ENCODE measurements at regions not wholly inside any gene's neighbourhood (a gene's known extent, or its start where the extent isn't known, plus 50 kb on each side); places are given as distances from the start of the nearest gene placed in this dataset.

- DNase-seq = no peak
Measured at GRCh38 chr10:36073796-36074345, 431.8 kb upstream of the FZD8 start.

DNA sequence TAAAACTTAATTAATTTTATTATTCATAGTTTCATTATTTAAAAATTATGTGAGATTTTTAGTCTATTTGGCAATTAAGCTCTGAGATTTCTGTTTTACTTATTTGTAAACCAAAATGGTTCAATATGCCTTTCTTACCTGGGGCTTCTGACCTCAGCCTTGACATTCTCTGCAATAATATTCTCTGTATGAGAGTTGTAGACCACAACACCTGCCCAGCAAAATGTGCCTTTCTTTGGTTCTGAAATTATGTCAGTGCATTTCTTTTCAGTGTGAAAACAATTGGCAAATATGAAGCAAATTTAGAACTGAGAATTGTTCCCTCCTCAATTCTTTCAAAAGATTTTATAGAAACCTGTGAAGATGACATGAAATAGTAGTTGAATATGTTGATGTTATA, 426.4 kb upstream of the FZD8 start:
- DNase-seq = no peak

- DNase-seq = no peak
Measured at GRCh38 chr10:36067748-36068147, 425.7 kb upstream of the FZD8 start.

GRCh38 chr10:36066850-36067249, 424.8 kb upstream of the FZD8 start:
- no peak for DNase-seq

- DNase-seq = no peak
Measured at GRCh38 chr10:36066102-36066501, 424.0 kb upstream of the FZD8 start.

DNA sequence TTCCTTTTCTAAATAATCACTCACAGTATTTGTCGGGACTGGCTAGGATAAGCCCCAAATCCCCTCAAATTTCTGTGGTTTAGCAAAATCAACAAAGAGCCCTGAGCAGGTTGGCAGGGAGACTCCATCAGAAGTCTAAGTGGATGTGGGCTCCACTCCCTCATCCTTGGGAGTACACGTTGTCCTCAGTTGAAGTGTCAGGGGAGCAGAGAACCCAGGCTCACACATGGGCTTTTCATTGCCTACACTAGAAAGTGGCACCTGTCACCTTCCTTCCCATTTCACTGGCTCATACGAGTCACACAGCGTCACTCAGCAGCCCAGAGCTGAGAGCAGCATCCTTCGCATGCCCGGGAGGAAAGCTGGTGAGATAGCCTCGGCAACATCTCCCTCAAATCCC, 421.3 kb upstream of the FZD8 start:
- no peak for DNase-seq

GRCh38 chr10:36057731-36058130, 415.6 kb upstream of the FZD8 start:
- DNase-seq = no peak

DNA sequence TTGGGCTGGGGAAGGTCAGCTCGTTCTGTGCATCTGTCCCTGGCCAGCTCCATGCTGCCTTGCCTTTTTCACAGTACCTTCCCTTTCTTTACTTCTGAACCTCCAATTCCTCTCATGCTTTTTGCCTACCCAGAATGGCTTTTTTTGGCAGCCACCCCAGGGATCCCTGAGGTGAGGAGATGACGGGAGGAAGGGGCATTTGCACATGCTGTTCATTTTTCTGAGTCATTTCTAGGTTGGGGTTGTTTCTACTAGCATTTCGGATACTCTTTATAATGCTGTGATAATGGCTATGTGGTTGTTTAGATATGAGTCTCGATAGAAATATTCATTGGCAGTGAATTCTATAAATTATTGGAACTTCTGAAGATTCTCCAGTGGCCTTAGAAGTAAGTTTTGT, 415.1 kb upstream of the FZD8 start:
- DNase-seq = no peak

DNA sequence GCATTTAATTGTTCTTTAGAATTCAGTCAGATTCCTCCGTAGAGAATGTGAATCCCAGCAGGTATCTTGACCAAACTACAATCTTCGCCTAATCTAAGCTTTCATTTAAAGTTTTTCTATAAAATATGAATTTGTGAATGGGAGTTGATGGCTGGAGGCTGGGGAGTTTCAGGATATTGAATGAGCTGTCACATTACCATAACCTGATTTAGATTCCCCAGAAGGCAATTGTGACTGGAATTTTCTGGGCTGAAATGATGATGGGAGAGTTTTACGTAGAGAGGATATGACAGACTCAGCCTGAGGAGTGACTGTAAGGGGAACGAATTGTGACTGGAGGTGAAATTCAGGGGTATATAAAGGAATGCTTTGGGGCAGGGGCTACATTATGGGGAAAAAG, 411.7 kb upstream of the FZD8 start:
- no peak for DNase-seq

- no peak for DNase-seq
Measured at GRCh38 chr10:36053271-36053670, 411.2 kb upstream of the FZD8 start.

DNA sequence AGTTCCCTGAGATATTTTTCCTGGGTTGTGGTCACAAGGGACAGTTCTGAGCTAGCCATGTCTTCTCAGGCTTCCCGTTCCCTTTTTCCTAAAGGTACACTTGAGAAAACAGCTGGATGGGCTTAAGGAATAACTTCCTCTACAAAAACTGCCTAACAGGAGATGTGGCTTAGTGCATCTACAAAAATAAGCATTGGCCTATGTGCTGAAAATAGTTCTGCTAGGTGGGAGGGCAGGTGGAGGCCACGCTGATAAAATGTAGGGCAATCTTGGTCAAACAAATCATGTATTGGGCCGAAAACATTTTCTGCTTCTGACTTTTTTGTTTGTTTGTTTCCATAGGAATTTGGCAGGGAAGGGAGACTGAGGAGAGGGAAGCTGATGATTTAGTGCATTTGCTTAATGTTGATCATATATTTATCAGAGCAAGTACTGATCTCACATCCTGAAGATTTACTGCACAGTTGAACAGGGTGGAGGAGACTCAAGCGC, 409.4 kb upstream of the FZD8 start:
- DNase-seq = no peak

DNA sequence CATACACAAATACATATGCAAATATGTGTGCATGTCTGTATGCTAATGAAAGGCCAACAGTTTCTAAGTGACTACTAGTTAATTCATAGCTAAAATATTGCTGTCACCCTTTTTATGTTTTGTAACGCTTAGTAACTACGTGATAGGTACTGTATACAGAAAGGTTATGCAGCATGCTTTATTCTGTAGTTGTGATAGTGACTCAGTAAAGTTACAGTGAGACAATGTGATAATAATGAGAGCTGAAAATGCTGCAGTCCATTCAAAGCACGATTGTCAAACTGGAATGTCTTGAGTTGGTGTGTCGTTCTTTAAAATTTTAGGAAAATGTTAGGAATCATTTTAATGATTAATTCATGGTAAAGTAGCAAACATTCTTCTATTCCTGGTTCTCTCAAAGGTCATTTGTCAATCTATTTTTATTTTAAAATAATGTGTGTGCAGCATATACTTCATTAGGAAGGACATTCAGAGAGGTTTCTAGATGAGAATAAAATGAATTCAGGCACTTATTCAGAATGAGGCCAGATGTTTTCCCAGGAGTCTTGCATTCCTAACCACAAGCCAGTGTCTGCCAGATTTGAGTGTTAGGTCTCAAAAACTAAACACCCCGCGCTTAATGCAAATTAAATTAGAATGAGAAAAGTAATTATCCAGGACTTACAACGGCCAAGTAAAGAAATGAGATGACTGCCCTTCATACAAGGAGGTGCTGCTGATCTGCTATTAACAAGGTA, 408.8 kb upstream of the FZD8 start:
- DNase-seq = no peak

DNA sequence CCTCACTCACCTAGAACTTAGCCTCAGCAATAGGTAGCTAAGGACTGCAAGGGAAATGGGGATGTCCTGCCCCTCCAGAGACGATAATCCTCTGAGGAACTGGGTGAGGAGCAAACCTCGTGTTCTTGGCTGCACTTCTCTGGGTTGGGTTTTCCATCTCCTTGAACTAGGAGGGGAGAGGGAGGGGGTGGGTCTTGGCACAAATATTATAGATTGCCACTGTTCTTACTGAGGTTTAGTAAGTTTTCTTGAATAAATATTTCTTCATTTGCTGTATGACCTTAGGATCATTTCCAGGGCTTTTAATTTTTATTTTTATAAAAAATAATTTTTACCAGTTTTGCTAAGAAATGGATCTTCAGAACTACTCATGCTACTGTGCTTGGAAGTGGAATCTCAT, 406.7 kb upstream of the FZD8 start:
- no peak for DNase-seq

GRCh38 chr10:36048236-36048635, 406.1 kb upstream of the FZD8 start:
- no peak for DNase-seq

- DNase-seq = no peak
Measured at GRCh38 chr10:36042135-36042534, 400.0 kb upstream of the FZD8 start.

DNA sequence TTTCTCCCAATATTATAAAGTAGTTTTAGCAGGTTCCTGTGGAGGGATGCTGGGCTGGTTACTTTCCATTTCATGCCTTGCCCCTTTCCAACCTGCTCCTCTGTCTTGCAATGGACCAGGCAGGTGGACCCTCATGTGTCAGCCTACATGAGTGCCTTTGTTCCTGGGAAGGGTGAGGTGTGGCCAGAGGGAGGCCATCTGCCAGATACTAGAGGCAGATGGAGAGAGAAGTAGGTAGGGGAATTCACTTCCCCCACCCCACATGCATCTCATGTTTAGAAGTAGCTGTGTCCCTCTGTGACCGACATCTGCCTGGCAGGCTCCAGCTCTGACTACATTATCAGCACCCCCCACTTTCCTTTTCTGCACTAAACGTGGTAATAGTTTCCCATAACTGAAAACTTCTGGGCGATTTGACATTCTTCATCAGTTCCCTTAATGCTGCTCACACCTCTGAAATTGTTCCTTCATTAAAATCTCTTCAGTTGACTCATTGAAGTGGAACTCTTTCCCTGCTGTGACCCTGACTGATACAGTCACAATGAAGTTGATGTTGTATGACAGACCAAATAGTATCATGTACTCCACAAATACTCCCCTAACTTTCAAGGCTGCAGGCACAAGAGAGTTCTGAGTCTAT, 396.3 kb upstream of the FZD8 start:
- DNase-seq = no peak

- no peak for DNase-seq
Measured at GRCh38 chr10:36036137-36036536, 394.0 kb upstream of the FZD8 start.

DNA sequence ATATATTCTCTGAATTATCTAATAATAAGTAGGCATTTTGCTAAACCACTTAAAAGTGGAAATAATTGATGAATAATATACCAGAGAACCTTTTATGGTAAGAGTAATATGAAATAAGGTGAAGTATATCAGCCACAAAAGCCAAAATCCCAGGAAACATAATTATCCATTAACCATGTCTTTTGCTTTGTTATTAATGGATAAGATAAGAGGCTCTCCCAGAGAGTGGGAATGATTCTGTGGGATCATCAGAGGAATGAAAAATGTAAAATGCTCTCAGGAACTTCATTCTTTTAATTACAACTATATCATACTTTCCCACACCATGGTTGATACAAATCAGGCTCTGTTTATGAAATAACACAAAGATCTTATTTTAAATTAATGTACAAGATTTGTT, 391.7 kb upstream of the FZD8 start:
- DNase-seq = no peak

DNA sequence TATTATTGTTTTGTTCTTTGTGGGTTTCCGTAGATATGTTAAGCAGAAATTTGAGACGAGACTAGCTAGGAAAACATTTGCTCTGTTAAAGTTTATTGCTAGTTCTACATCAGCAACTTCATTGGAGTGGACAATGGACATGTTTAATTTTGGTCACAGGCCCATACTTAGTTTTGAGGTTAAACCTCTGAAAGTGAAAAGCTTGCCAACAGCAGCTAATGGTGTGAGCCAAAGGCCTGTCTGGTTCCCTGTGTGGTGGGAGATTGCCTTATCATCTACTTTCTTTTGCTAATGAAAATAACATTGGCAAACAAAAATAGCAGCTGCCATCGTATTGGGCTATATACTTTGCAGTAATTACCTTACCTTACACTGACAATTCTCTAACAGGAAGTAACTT, 388.4 kb upstream of the FZD8 start:
- no peak for DNase-seq

DNA sequence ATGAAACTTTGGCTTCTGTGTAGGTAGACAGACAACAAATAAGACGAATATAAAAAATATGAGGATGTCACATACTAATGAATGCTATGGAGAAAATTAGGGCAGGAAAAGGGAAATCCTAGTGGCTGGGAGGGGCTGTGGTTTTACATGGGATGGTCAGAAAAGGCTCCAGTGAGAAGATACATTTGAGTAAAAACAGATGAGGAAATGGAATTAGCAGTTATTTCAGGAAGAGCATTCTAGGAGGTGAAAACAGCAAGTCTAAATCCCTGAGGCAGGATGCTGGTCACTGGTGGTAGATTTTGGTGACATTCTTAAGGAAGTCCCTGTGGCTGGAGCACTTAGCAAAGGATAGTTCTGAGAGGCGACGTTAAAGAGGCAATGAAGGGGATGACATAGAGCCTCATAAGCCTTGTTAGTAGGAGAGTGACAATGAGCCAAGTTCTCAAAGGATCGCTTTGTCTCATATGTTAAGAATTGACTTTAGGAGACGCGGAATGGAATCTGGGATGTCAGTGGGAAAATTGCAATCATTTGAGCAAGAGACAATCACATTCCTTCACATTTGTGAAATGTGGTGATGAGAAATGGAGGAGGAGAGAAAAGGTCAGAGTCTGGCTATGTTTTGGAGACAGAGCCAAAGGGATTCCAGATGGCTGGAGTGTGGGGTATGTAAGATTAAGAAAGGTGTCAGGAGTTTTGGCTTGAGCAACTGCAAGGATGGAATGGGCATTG, 384.7 kb upstream of the FZD8 start:
- no peak for DNase-seq

DNA sequence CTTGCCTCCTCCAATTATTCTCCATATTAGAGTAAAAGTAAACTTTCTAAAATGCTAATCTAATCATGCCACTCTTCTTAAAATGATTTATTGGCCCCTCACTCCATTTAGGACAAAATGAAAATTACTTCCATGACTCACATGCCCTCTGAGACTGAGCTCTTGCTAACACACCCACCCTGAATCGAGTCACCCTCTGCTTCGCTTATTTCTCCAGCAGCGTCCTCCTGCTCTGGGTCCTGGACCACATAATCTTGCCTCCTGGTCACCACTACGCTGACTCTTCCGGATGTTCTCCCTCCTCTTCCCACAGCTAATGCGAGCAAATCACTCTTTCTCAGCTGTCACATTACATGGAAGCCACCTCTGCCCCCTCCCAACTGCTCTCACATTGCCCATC, 384.0 kb upstream of the FZD8 start:
- no peak for DNase-seq

- DNase-seq = no peak
Measured at GRCh38 chr10:36023939-36024338, 381.8 kb upstream of the FZD8 start.

- no peak for DNase-seq
Measured at GRCh38 chr10:36021096-36021495, 379.0 kb upstream of the FZD8 start.

DNA sequence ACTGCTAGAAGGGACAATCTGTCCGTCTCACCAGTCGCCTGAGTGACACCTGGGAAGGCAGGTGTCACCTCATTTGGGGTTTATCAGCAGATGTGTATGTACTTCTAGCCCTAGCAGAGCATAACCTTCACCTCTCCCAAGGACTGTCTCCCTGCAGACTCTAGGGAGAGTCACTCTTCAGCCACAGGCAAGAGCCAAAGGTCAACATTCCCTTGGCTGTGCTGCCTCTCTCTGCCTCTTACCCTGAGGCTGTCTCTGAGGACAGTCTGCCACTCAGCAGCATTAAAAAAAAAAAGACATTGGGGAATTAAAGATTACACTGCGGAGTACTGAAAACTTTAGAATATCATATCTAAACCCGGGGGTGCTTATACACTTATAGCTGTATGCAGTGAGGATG, 377.7 kb upstream of the FZD8 start:
- DNase-seq = no peak
